Mesothelial cell of epicardium (in vitro differentiated cells): ENCODE measurements at regions not wholly inside any gene's neighbourhood (a gene's known extent, or its start where the extent isn't known, plus 50 kb on each side); places are given as distances from the start of the nearest gene placed in this dataset.

Experiments
- DNase-seq, 2 experiments: peaks; one replicate each; pipeline ENCODE4 v3.0.0; 2021; ENCODE audit warnings: low spot score in 2 of 2; ENCODE audit not compliant: unreplicated experiment in 2 of 2
- H3K27ac Mint-ChIP-seq: 2 replicates; pipeline ENCODE4 v1.8.0; 2021; ENCODE audit warnings: mixed read lengths
- H3K27me3 Mint-ChIP-seq: 2 replicates; pipeline ENCODE4 v1.8.0; 2021; ENCODE audit warnings: low read depth, mixed read lengths
- H3K36me3 Mint-ChIP-seq: 2 replicates; pipeline ENCODE4 v1.8.0; 2021; ENCODE audit warnings: mixed read lengths
- H3K4me1 Mint-ChIP-seq: 2 replicates; pipeline ENCODE4 v1.8.0; 2021; ENCODE audit warnings: mixed read lengths
- H3K4me3 Mint-ChIP-seq: 2 replicates; pipeline ENCODE4 v1.8.0; 2021; ENCODE audit warnings: mild to moderate bottlenecking, moderate library complexity, mixed read lengths
- H3K9me3 Mint-ChIP-seq: 2 replicates; pipeline ENCODE4 v1.8.0; 2021; ENCODE audit warnings: mixed read lengths
- TF ChIP-seq, protein P1 (sequence below): fragments of 200-600 bp; sonication (generic); IDR thresholded peaks from one replicate; pipeline ENCODE4 v1.5.0; 2021; ENCODE audit warnings: antibody characterized with exemption; ENCODE audit not compliant: unreplicated experiment

DNA sequence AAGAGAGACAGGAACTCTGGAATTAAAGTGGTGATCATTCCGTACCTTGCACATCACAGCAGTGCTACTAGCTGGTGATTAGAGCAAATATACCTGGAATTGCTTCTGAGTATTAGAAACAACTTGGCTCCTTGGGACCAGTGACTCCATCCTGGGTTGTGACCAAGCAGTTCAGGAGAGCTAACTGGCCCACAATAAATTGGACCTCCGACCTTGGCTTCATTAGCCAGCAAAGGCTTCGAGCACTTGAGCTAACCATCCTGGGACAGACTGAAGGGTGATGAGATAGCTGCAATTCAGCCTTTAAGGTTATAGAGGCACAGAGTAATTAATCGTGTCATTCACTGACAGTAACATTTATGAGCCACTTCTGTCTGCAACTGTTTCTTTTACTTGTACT, 287.8 kb downstream of the INHBA start:
- Mint-ChIP-seq H3K4me1 (peaks cover 14% of the 10 kb centered on the region), H3K4me3 (no peak overlapping the region), H3K27me3 (no peaks in the 10 kb centered on the region), H3K9me3 (peaks cover 26% of the 10 kb centered on the region), H3K27ac (no peak overlapping the region), H3K36me3 (peaks cover 4% of the 10 kb centered on the region)
- TF ChIP-seq, protein P1, sequence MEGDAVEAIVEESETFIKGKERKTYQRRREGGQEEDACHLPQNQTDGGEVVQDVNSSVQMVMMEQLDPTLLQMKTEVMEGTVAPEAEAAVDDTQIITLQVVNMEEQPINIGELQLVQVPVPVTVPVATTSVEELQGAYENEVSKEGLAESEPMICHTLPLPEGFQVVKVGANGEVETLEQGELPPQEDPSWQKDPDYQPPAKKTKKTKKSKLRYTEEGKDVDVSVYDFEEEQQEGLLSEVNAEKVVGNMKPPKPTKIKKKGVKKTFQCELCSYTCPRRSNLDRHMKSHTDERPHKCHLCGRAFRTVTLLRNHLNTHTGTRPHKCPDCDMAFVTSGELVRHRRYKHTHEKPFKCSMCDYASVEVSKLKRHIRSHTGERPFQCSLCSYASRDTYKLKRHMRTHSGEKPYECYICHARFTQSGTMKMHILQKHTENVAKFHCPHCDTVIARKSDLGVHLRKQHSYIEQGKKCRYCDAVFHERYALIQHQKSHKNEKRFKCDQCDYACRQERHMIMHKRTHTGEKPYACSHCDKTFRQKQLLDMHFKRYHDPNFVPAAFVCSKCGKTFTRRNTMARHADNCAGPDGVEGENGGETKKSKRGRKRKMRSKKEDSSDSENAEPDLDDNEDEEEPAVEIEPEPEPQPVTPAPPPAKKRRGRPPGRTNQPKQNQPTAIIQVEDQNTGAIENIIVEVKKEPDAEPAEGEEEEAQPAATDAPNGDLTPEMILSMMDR: no peak
- no peak for DNase-seq

- TF ChIP-seq, protein P1: no peak
- H3K4me3 Mint-ChIP-seq: no peak overlapping the region
- no peaks in the 10 kb centered on the region for H3K27me3 Mint-ChIP-seq
- no peak overlapping the region for H3K27ac Mint-ChIP-seq
- DNase-seq: no peak
- H3K4me1 Mint-ChIP-seq: peaks cover 7% of the 10 kb centered on the region
- no peaks in the 10 kb centered on the region for H3K36me3 Mint-ChIP-seq
- peaks cover 4% of the 10 kb centered on the region for H3K9me3 Mint-ChIP-seq
Measured at GRCh38 chr7:41404375-41405074, 298.4 kb downstream of the INHBA start.

- Mint-ChIP-seq H3K27ac (no peak overlapping the region), H3K36me3 (peaks cover 2% of the 10 kb centered on the region), H3K4me3 (no peak overlapping the region), H3K9me3 (peaks cover 8% of the 10 kb centered on the region), H3K4me1 (peaks cover 7% of the 10 kb centered on the region), H3K27me3 (no peaks in the 10 kb centered on the region)
- no peak for DNase-seq
- TF ChIP-seq, protein P1: no peak
Measured at GRCh38 chr7:41403291-41403690, 299.6 kb downstream of the INHBA start.

DNA sequence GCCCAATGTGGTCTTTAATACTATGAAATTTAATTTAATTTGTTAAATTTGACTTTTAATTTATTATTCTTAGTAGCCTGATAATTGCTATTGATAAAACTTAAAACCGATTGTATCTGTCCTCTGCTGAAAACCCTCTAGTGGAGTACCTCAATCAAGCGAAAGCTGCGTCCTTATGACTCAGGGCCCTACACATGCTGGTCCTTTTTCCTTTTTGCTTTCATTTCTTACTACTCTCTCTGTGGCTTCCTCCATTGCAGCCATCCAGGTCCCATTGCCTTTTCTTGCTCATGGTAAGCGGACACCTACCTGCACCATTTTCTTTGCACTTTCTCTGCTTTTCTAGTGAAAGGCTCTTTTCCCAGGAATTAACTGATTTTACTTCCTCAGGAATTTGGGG, 301.1 kb downstream of the INHBA start:
- peaks cover 21% of the 10 kb centered on the region for H3K9me3 Mint-ChIP-seq
- TF ChIP-seq, protein P1: no peak
- no peaks in the 10 kb centered on the region for H3K27me3 Mint-ChIP-seq
- no peak for DNase-seq
- no peak overlapping the region for H3K27ac Mint-ChIP-seq
- H3K4me1 Mint-ChIP-seq: peaks cover 7% of the 10 kb centered on the region
- peaks cover 7% of the 10 kb centered on the region for H3K36me3 Mint-ChIP-seq
- no peak overlapping the region for H3K4me3 Mint-ChIP-seq

- no peak overlapping the region for H3K4me3 Mint-ChIP-seq
- H3K27ac Mint-ChIP-seq: no peak overlapping the region
- DNase-seq: no peak
- H3K9me3 Mint-ChIP-seq: peaks cover 46% of the 10 kb centered on the region
- TF ChIP-seq, protein P1: no peak
- H3K4me1 Mint-ChIP-seq: peaks cover 7% of the 10 kb centered on the region
- peaks cover 13% of the 10 kb centered on the region for H3K36me3 Mint-ChIP-seq
- H3K27me3 Mint-ChIP-seq: no peaks in the 10 kb centered on the region
Measured at GRCh38 chr7:41399171-41399570, 303.7 kb downstream of the INHBA start.
